Left lung (tissue), 4 donors: ENCODE measurements at regions not wholly inside any gene's neighbourhood (a gene's known extent, or its start where the extent isn't known, plus 50 kb on each side); places are given as distances from the start of the nearest gene placed in this dataset.

ENCODE experiments used
- ATAC-seq: fragments of 200-7000 bp; cut with Tn5 transposase; one replicate; pipeline ENCODE4 v1.9.1; 2020; ENCODE audit warnings: moderate library complexity
- DNase-seq, 4 donors: peaks; one replicate each; pipeline ENCODE4 v3.0.0-alpha.2; 2013 to 2020
- H3K27ac ChIP-seq, 2 donors: fragments of 200-600 bp; sonication (generic) in 1 of 2; one replicate each; pipeline versions ENCODE4 v1.5.0 to v1.8.0; 2020 to 2021
- H3K27me3 ChIP-seq, 2 donors: fragments of 200-600 bp; sonication (generic) in 1 of 2; one replicate each; pipeline versions ENCODE4 v1.5.0 to v1.8.0; 2020 to 2021
- H3K36me3 ChIP-seq, 2 donors: fragments of 200-600 bp; sonication (generic) in 1 of 2; one replicate each; pipeline versions ENCODE4 v1.5.0 to v1.8.0; 2020 to 2021
- H3K4me1 ChIP-seq, 2 donors: fragments of 200-600 bp; one replicate each; pipeline ENCODE4 v1.8.0; 2021
- H3K4me3 ChIP-seq, 2 donors: fragments of 200-600 bp; sonication (generic) in 1 of 2; one replicate each; pipeline versions ENCODE4 v1.5.0 to v1.8.0; 2020 to 2021; ENCODE audit warnings: mild to moderate bottlenecking in 1 of 2
- H3K9me3 ChIP-seq, 2 donors: fragments of 200-600 bp; sonication (generic) in 1 of 2; one replicate each; pipeline versions ENCODE4 v1.5.0 to v1.8.0; 2020 to 2021
- intact Hi-C, 2 donors: fragments of 100-400 bp; cut with DNase I; formaldehyde crosslinking; loops; one replicate each; pipeline versions ENCODE4 v1.11.2 to v1.14.2; 2022
- TF ChIP-seq, protein P1 (sequence below), 2 donors: fragments of 200-600 bp; sonication (generic) in 1 of 2; IDR thresholded peaks; one replicate each; pipeline versions ENCODE4 v1.5.0 to v1.8.0; 2021; ENCODE audit warnings: antibody characterized with exemption in 2 of 2
- donor health status: DM: no; HTN: yes; CAD: no.
- donor health status: DM: no; HTN: no; CAD: no.

DNA sequence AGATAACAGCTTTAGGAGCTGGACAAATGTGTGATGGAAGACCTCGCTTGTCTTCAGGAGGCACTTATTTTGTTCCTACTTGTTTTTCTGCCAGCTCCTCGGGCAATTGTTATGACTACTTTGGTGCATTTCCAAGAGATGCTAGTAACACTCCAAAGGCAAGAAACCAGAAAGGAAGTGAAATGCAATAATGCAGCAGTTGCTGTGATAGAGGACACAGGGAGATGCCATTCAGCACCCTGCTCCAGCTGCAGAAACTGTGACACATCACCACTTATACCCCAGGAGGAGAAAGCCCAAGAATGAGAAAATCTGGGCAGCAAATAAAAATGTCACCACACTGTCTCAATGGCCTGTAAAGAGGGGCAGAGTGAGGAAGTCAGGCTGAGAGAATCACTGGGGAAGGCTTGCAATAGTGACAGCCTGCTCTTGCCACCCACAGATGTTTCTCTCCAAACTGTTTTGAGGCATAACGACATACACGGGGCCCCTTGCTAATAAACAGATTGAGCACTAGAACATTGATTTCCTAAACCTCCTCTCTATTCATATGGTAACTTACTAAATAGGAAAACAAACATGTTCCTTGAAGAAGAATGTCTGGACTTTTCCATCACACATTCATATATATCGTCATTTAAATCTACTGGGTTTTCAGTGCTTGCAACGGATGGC lies 195.5 kb upstream of the PRNP start:
- Histone ChIP-seq H3K27me3 (no peaks in the 10 kb centered on the region), H3K4me1 (no peaks in the 10 kb centered on the region), H3K27ac (no peak overlapping the region), H3K4me3 (no peak overlapping the region), H3K36me3 (no peaks in the 10 kb centered on the region), H3K9me3 (no peaks in the 10 kb centered on the region)
- DNase-seq = peak in 1 of 4 donors; percentile 28
- TF ChIP-seq, protein P1, sequence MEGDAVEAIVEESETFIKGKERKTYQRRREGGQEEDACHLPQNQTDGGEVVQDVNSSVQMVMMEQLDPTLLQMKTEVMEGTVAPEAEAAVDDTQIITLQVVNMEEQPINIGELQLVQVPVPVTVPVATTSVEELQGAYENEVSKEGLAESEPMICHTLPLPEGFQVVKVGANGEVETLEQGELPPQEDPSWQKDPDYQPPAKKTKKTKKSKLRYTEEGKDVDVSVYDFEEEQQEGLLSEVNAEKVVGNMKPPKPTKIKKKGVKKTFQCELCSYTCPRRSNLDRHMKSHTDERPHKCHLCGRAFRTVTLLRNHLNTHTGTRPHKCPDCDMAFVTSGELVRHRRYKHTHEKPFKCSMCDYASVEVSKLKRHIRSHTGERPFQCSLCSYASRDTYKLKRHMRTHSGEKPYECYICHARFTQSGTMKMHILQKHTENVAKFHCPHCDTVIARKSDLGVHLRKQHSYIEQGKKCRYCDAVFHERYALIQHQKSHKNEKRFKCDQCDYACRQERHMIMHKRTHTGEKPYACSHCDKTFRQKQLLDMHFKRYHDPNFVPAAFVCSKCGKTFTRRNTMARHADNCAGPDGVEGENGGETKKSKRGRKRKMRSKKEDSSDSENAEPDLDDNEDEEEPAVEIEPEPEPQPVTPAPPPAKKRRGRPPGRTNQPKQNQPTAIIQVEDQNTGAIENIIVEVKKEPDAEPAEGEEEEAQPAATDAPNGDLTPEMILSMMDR (IDR thresholded peaks at IDR 0.05) = no peak
- no peak for ATAC-seq
- intact Hi-C loops = no loop called here

DNA sequence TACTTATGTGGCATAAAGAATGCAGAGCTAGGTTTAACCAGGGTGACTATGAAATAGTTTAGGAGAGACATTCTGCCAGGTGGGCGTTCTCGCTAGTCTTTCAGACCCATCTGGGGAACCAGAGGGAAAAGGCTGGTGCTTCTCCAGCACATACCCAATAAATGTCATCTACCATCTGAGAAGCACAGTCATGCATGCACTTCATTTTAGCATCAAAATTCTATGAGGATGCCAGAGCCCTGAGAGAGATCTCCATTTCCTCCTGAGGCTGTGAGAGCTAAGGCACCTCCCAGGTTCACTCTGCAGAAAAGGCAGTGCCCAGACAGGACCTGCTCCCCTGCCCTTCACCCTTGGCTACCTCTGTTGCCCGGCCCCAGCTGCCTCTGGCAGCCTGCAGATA lies 196.2 kb upstream of the PRNP start:
- H3K27ac ChIP-seq = no peak overlapping the region
- ATAC-seq = no peak
- H3K4me3 ChIP-seq = no peak overlapping the region
- H3K27me3 ChIP-seq = no peaks in the 10 kb centered on the region
- no peak for DNase-seq
- no peaks in the 10 kb centered on the region for H3K9me3 ChIP-seq
- TF ChIP-seq, protein P1 (IDR thresholded peaks at IDR 0.05) = no peak
- H3K36me3 ChIP-seq = no peaks in the 10 kb centered on the region
- intact Hi-C loops = no loop called here
- no peaks in the 10 kb centered on the region for H3K4me1 ChIP-seq

DNA sequence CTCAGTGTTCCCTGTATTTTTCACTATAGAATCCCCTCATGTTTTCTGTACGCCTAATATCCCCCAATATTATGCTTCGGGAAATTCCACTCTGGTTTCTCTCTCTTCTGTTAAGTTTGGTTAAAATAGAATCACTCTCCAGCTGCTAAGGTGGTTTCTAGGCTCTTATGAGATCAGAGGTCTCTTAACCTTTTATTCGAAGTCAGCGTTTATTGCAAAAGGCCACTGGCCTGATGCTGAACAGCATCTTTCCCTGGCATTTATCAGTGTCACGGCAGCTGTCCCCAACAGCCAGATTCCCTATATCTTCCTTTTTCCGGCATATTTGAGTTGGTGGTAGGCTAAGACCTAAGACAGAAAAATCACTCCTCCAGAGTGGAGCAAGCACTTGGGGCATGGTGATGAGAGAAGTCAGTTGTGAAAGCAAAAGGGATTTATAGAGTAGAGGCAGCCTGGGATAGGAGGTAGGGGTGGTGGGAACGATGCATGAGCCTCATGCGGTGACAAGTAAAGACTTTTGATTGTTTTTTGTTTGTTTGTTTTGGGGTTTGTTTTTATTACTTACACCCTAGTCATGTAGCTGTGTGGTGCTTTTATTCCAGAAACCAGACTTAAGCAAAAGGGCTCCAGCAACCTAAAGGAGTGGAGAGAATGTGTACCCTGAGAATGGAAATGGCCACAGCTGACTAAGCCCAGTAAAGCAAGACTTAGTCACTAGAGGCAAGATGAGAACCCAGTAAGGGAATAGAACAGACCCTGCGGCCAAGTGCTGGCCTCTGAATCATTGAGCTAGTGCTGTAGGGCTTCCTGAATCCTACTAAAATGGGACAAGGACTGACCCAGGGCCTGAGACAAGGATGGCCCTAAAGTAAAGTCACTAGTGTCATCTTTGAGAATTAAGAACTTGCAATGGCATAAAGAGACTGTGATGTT lies 197.6 kb upstream of the PRNP start:
- intact Hi-C loops = no loop called here
- no peak for ATAC-seq
- TF ChIP-seq, protein P1 (IDR thresholded peaks at IDR 0.05) = no peak

GRCh38 chr20:4484379-4484997 lies 201.8 kb upstream of the PRNP start:
- ATAC-seq = no peak
- H3K4me1 ChIP-seq = no peaks in the 10 kb centered on the region
- TF ChIP-seq, protein P1 (IDR thresholded peaks at IDR 0.05) = no peak
- no peaks in the 10 kb centered on the region for H3K9me3 ChIP-seq
- H3K4me3 ChIP-seq = no peak overlapping the region
- intact Hi-C loops = no loop called here
- no peak overlapping the region for H3K27ac ChIP-seq
- no peaks in the 10 kb centered on the region for H3K36me3 ChIP-seq
- DNase-seq = peak in 1 of 4 donors; percentile 55
- no peaks in the 10 kb centered on the region for H3K27me3 ChIP-seq

More for the DNA sequence above, 197.6 kb upstream of the PRNP start:
- Histone ChIP-seq H3K27me3 (no peaks in the 10 kb centered on the region), H3K9me3 (no peaks in the 10 kb centered on the region), H3K36me3 (no peaks in the 10 kb centered on the region), H3K4me1 (no peaks in the 10 kb centered on the region), H3K4me3 (no peak overlapping the region), H3K27ac (no peak overlapping the region)
- no peak for DNase-seq

GRCh38 chr20:4483961-4484360 lies 202.3 kb upstream of the PRNP start:
- no peak overlapping the region for H3K27ac ChIP-seq
- TF ChIP-seq, protein P1 (IDR thresholded peaks at IDR 0.05) = no peak
- no peaks in the 10 kb centered on the region for H3K36me3 ChIP-seq
- no peaks in the 10 kb centered on the region for H3K27me3 ChIP-seq
- no peaks in the 10 kb centered on the region for H3K9me3 ChIP-seq
- H3K4me3 ChIP-seq = no peak overlapping the region
- H3K4me1 ChIP-seq = no peaks in the 10 kb centered on the region
- ATAC-seq (no peak), DNase-seq (no peak)
- intact Hi-C loops = no loop called here
